ENCODE measurements at regions not wholly inside any gene's neighbourhood (a gene's known extent, or its start where the extent isn't known, plus 50 kb on each side); places are given as distances from the start of the nearest gene placed in this dataset.
"Not testable (repeated sequence)": the region's sequence is repeated elsewhere in the genome, so short reads cannot be mapped to it uniquely, and the experiment has no call there.

GRCh38 chr2:195359043-195359735 lies 297.8 kb upstream of the SLC39A10 start:
- DNase-seq (ENCODE audit: low spot score): peak; percentile 10

GRCh38 chr2:195356920-195357440 lies 300.0 kb upstream of the SLC39A10 start:
- DNase-seq (ENCODE audit: low spot score): no peak

- no peak for DNase-seq (ENCODE audit: low spot score)
Observed at GRCh38 chr2:195356026-195356425, 301.0 kb upstream of the SLC39A10 start.

GRCh38 chr2:195352581-195352980 lies 304.4 kb upstream of the SLC39A10 start:
- DNase-seq (ENCODE audit: low spot score): no peak

GRCh38 chr2:195343942-195344530 lies 313.0 kb upstream of the SLC39A10 start:
- no peak for DNase-seq (ENCODE audit: low spot score)

GRCh38 chr2:195343540-195343939 lies 313.5 kb upstream of the SLC39A10 start:
- DNase-seq (ENCODE audit: low spot score): no peak

GRCh38 chr2:195342061-195342460 lies 315.0 kb upstream of the SLC39A10 start:
- no peak for DNase-seq (ENCODE audit: low spot score)

- DNase-seq (ENCODE audit: low spot score): no peak
Observed at GRCh38 chr2:195338856-195339255, 318.2 kb upstream of the SLC39A10 start.

GRCh38 chr2:195337597-195337996 lies 319.4 kb upstream of the SLC39A10 start:
- DNase-seq (ENCODE audit: low spot score): no peak

- DNase-seq (ENCODE audit: low spot score): no peak
Observed at GRCh38 chr2:195333869-195334268, 323.2 kb upstream of the SLC39A10 start.

- DNase-seq (ENCODE audit: low spot score): no peak
Observed at GRCh38 chr2:195331966-195332365, 325.1 kb upstream of the SLC39A10 start.

- DNase-seq (ENCODE audit: low spot score): no peak
Observed at GRCh38 chr2:195331129-195331528, 325.9 kb upstream of the SLC39A10 start.

GRCh38 chr2:195330513-195330956 lies 326.5 kb upstream of the SLC39A10 start:
- peak; percentile 54 for DNase-seq (ENCODE audit: low spot score)

GRCh38 chr2:195329784-195330183 lies 327.2 kb upstream of the SLC39A10 start:
- not testable (repeated sequence) for DNase-seq (ENCODE audit: low spot score)

- DNase-seq (ENCODE audit: low spot score): no peak
Observed at GRCh38 chr2:195326537-195326936, 330.5 kb upstream of the SLC39A10 start.

GRCh38 chr2:195322324-195322723 lies 334.7 kb upstream of the SLC39A10 start:
- peak; percentile 85 for DNase-seq (ENCODE audit: low spot score)

GRCh38 chr2:195320413-195320973 lies 336.5 kb upstream of the SLC39A10 start:
- peak; percentile 46 for DNase-seq (ENCODE audit: low spot score)

- DNase-seq (ENCODE audit: low spot score): no peak
Observed at GRCh38 chr2:195319548-195320412, 337.2 kb upstream of the SLC39A10 start.

GRCh38 chr2:195319112-195319460 lies 337.9 kb upstream of the SLC39A10 start:
- DNase-seq (ENCODE audit: low spot score): no peak

GRCh38 chr2:195318440-195319111 lies 338.4 kb upstream of the SLC39A10 start:
- peak; percentile 79 for DNase-seq (ENCODE audit: low spot score)

GRCh38 chr2:195317550-195317949 lies 339.5 kb upstream of the SLC39A10 start:
- no peak for DNase-seq (ENCODE audit: low spot score)
